Thymus (tissue), 11 donors: ENCODE measurements at regions not wholly inside any gene's neighbourhood (a gene's known extent, or its start where the extent isn't known, plus 50 kb on each side); places are given as distances from the start of the nearest gene placed in this dataset.
"Not testable (repeated sequence)": the region's sequence is repeated elsewhere in the genome, so short reads cannot be mapped to it uniquely, and the experiment has no call there.

Experiments
- DNase-seq, 9 donors: peaks; one replicate each; pipeline ENCODE4 v3.0.0-alpha.2; 2013; ENCODE audit warnings: low spot score in 9 of 9, low read depth in 6 of 9, missing footprints in 1 of 9
- H3K27ac ChIP-seq, 2 donors: one replicate each; pipeline ENCODE4 v1.5.1; 2013; ENCODE audit warnings: control low read depth in 1 of 2, low read depth in 1 of 2, low read length in 1 of 2, mild to moderate bottlenecking in 1 of 2, moderate library complexity in 1 of 2
- H3K27me3 ChIP-seq, 2 donors: one replicate each; pipeline ENCODE4 v1.5.1; 2013; ENCODE audit warnings: low read length in 1 of 2; ENCODE audit not compliant: control insufficient read depth in 2 of 2, insufficient read depth in 1 of 2
- H3K36me3 ChIP-seq, 2 donors: one replicate each; pipeline ENCODE4 v1.5.1; 2013; ENCODE audit warnings: low read length in 1 of 2, mild to moderate bottlenecking in 1 of 2, moderate library complexity in 1 of 2; ENCODE audit not compliant: control insufficient read depth in 2 of 2, insufficient read depth in 2 of 2
- H3K4me1 ChIP-seq, 2 donors: one replicate each; pipeline ENCODE4 v1.5.1; 2013; ENCODE audit warnings: low read length in 2 of 2; ENCODE audit not compliant: control insufficient read depth in 2 of 2, insufficient read depth in 2 of 2
- H3K4me3 ChIP-seq, 2 donors: one replicate each; pipeline ENCODE4 v1.5.1; 2013; ENCODE audit warnings: low read length in 2 of 2, control low read depth in 1 of 2, mild to moderate bottlenecking in 1 of 2
- H3K9me3 ChIP-seq, 2 donors: one replicate each; pipeline ENCODE4 v1.5.1; 2013; ENCODE audit warnings: low read length in 1 of 2, mild to moderate bottlenecking in 1 of 2; ENCODE audit not compliant: control insufficient read depth in 2 of 2, insufficient read depth in 1 of 2
- WGBS: extraction: QIAGEN DNeasy Blood & Tissue Kit; methylation state at CpG from one replicate; pipeline ENCODE4 v1.1.7; 2013; 5-methylcytosine and 5-hydroxymethylcytosine counted together
- donor health status: healthy.

DNA sequence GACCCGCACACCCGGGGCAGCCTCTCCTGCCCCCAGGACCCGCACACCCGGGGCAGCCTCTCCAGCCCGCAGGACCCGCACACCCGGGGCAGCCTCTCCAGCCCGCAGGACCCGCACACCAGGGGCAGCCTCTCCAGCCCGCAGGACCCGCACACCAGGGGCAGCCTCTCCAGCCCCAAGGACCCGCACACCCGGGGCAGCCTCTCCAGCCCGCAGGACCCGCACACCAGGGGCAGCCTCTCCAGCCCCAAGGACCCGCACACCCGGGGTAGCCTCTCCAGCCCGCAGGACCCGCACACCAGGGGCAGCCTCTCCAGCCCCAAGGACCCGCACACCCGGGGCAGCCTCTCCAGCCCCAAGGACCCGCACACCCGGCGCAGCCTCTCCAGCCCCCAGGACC lies 108.5 kb downstream of the PDGFA start:
- 97% methylated on average over 24 of the region's 24 CpGs for WGBS
- not testable (repeated sequence) for H3K27ac ChIP-seq, H3K36me3 ChIP-seq, DNase-seq, H3K4me1 ChIP-seq, H3K4me3 ChIP-seq, H3K27me3 ChIP-seq
- peaks cover 0 to 12% of the 10 kb centered on the region in 2 donors for H3K9me3 ChIP-seq

GRCh38 chr7:411677-412312 lies 107.9 kb downstream of the PDGFA start:
- peaks cover 0 to 17% of the 10 kb centered on the region in 2 donors for H3K9me3 ChIP-seq
- DNase-seq = no peak
- peaks cover 0 to 6% of the 10 kb centered on the region in 2 donors for H3K4me1 ChIP-seq
- H3K27me3 ChIP-seq = no peaks in the 10 kb centered on the region
- no peak overlapping the region for H3K4me3 ChIP-seq
- H3K36me3 ChIP-seq = no peaks in the 10 kb centered on the region
- no peak overlapping the region for H3K27ac ChIP-seq
- whole genome bisulfite sequencing = 83% methylated on average over 29 of the region's 29 CpGs

DNA sequence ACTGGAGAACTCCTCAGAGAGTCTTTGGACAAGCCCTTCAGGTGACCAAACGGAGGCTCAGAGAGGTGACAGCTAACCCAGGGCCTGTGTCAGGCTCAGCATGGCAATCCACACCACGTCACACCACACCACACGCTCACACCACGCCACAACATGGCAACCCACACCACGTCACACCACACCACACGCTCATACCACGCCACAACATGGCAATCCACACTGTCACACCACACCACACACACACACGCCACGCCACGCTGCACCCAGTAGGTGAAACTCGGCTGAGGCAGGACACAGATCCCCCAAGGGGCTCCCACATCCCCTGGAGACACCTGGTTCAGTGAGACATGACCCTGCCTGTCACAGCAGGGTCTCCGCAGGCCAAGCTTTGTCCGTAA lies 107.3 kb downstream of the PDGFA start:
- Histone ChIP-seq H3K27me3 (no peaks in the 10 kb centered on the region), H3K9me3 (peaks cover 0 to 22% of the 10 kb centered on the region in 2 donors), H3K36me3 (no peaks in the 10 kb centered on the region), H3K4me3 (no peak overlapping the region), H3K27ac (no peak overlapping the region), H3K4me1 (peaks cover 0 to 6% of the 10 kb centered on the region in 2 donors)
- DNase-seq = no peak
- 94% methylated on average over 13 of the region's 13 CpGs for WGBS

- Histone ChIP-seq H3K9me3 (peaks cover 0 to 38% of the 10 kb centered on the region in 2 donors), H3K27me3 (no peaks in the 10 kb centered on the region), H3K36me3 (no peaks in the 10 kb centered on the region), H3K27ac (no peak overlapping the region), H3K4me3 (no peak overlapping the region), H3K4me1 (peaks cover 0 to under 1% of the 10 kb centered on the region in 2 donors)
- 97% methylated on average over 35 of the region's 35 CpGs for WGBS
- DNase-seq = no peak
Measured at GRCh38 chr7:414681-415560, 104.7 kb downstream of the PDGFA start.

DNA sequence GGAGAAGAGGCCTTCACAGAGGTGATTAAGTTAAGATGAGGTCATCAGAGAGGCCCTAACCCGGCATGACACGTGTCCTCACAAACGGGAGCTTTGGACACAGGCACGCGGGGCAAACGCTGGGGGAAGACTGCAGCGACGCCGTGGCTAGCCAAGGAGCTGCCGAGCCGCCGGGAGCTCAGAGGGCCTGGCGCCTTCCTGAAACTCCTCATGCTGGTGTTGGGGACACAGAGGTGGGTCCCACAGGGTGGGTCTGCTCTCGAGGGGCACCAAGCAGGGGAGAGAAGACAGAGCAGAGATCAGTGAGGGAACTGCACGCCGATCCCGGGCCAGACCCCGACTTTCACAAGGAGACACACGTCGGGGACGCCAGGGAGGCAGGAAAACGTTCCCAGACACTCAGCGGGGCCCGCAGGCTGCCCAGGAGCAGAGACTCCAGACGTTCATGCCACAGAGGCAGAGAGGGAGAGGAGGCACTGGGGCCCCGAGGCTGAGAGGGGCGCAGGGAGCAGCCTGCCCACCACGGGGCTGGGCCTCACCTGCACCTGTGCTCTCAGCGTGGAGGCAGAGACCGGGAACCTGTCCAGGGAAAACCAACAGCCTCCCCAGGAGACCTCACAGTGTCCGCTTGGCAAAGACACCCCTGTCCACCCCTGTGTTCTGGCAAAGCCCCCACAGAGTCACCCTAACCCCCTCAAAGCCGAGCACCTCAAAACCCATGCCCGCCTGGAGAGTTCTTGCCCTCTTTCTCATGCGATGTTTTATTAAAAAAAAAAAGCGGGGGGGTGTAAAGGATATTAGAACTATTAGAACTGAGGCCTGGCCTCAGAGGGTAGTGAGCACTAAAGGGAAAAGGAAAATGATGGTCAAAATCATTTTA lies 103.8 kb downstream of the PDGFA start:
- Histone ChIP-seq H3K36me3 (no peaks in the 10 kb centered on the region), H3K9me3 (peaks cover 0 to 38% of the 10 kb centered on the region in 2 donors), H3K27ac (no peak overlapping the region), H3K4me3 (no peak overlapping the region), H3K27me3 (no peaks in the 10 kb centered on the region), H3K4me1 (no peaks in the 10 kb centered on the region)
- no peak for DNase-seq
- 95% methylated on average over 35 of the region's 35 CpGs for WGBS

GRCh38 chr7:416761-417624 lies 102.7 kb downstream of the PDGFA start:
- Histone ChIP-seq H3K27me3 (no peaks in the 10 kb centered on the region), H3K9me3 (peaks cover 0 to 38% of the 10 kb centered on the region in 2 donors), H3K4me1 (no peaks in the 10 kb centered on the region), H3K27ac (no peak overlapping the region), H3K4me3 (no peak overlapping the region), H3K36me3 (no peaks in the 10 kb centered on the region)
- no peak for DNase-seq
- WGBS = 95% methylated on average over 25 of the region's 25 CpGs

GRCh38 chr7:417625-417889 lies 102.1 kb downstream of the PDGFA start:
- no peak overlapping the region for H3K4me3 ChIP-seq

GRCh38 chr7:417973-418601 lies 101.6 kb downstream of the PDGFA start:
- no peaks in the 10 kb centered on the region for H3K4me1 ChIP-seq
- peaks cover 0 to 38% of the 10 kb centered on the region in 2 donors for H3K9me3 ChIP-seq
- H3K36me3 ChIP-seq = no peaks in the 10 kb centered on the region
- H3K27ac ChIP-seq = no peak overlapping the region
- no peak overlapping the region for H3K4me3 ChIP-seq
- no peaks in the 10 kb centered on the region for H3K27me3 ChIP-seq
- no peak for DNase-seq
- WGBS = 96% methylated on average over 7 of the region's 7 CpGs

More at GRCh38 chr7:417625-417889, 102.1 kb downstream of the PDGFA start:
- no peaks in the 10 kb centered on the region for H3K36me3 ChIP-seq
- no peak overlapping the region for H3K27ac ChIP-seq
- no peaks in the 10 kb centered on the region for H3K27me3 ChIP-seq
- no peaks in the 10 kb centered on the region for H3K4me1 ChIP-seq
- 96% methylated on average over 5 of the region's 5 CpGs for WGBS
- DNase-seq = no peak
- H3K9me3 ChIP-seq = peaks cover 0 to 38% of the 10 kb centered on the region in 2 donors
